NCI-H2196 (cell line): ENCODE measurements at regions not wholly inside any gene's neighbourhood (a gene's known extent, or its start where the extent isn't known, plus 50 kb on each side); places are given as distances from the start of the nearest gene placed in this dataset.

Experiments used
- DNase-seq: peaks from one replicate; lab custom pipeline; 2025; ENCODE audit not compliant: unreplicated experiment; lab: John Stamatoyannopoulos, UW

DNA sequence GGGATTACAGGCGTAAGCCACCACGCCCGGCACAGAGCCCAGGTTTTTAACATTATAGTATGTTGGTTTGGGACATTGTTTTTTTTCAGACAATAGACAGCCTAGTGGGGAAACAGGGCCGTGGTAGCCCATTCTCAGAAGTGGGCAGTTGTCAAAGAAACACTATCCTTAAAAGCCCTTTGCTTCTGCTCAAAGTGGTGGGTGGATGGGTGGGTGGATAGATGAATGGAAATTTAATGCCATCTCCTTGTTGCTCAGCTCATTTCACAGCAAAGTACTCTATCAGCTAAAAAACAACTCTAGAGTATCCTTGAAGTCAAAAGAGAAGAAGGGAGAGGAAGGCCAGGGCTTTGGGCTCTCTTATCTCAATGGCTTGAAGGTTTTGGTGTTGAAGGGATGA lies 137.8 kb downstream of the RRAGC start:
- no peak for DNase-seq

DNA sequence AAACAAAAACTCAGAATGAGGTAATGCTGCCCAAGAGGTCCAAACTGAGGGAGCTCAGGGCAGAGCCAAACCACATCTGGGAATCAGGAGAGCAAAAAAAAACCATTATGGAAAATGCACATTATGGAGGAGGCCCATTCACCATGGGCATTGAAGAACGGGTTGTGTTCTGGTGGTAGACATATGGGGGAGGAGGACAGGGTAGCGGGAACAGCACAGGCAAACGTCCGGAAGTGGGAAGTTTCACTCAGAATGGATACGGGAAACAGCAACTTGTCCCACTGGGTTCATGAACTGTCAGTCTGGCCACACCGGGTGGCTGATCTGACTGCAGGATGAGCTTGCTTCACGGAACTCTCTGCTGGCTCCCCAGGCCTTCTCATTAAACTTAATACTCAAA lies 139.7 kb downstream of the RRAGC start:
- DNase-seq: no peak

DNA sequence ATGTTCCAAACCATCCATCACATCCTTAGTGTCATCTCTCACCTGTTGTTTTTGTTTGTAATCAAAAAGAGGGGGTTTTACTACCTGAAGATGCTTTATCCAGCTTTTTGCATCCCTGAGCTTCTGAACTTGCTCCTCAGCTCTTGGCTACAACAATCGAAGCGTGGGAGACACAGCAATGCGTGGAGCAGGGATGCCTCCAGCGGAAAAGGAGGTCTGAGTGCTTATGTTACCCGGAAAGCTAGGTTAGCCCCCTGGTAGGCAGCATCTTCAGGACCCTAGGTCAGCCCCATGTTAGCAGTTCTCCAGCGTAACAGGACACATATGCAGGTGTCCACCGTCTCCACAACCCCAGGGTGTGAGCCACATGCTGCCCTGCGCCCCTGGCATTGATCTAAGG lies 141.5 kb downstream of the RRAGC start:
- no peak for DNase-seq

DNA sequence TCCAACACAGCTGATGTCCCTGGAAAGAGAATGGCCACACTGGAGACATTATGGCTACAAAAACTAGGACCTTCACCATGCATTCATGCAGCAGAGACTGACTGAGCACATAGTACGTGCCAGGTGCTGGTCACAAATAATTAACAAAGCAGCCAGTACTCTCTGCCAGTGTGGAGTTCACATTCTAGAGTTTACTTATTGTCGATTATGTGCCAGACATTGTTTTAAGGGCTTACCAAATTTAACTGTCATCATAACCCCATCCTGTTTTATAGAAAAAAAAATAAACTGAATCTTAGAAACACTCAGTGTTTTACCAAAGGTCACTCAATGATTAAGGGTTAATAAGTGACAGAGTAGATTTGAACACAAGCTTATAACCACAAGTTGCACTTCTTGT lies 143.3 kb downstream of the RRAGC start:
- DNase-seq: no peak

DNA sequence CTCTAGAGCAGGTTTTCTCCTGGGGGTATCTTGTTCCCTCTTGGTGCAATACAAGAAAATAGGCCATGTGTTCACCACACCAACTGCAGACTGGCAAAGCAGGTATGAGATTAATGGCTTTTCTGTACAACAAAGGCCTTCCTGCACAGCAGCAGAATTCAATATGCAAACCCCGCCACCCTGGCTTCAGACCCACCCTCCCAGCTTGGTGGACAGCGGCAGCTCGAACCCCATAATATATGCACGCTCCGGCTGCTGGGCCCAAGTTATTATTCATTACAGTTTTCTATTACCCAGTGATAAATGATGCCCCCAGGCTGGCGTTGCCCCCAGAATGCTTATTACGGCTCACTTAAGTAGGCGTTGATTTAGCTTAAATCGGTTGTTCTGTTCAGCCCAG lies 144.2 kb downstream of the RRAGC start:
- DNase-seq: no peak

DNA sequence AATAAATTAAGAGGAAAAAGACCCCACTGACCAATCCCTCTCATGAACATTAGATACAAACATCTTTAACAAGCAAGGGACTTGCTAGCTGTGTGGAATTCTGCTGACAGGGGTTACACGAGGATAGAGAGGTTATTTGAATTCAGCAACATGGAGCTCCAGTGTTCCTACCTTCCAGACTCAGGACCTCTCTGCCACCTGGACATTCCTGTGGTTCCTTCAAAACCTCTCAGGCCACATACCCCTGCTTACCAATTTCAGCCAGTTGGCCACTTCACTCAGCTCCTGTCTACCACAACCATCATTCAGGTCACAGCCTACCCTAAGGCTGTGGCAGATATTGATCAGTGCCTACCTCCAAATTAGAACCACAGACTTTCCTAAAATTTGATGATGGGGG lies 147.5 kb downstream of the RRAGC start:
- DNase-seq: no peak

DNA sequence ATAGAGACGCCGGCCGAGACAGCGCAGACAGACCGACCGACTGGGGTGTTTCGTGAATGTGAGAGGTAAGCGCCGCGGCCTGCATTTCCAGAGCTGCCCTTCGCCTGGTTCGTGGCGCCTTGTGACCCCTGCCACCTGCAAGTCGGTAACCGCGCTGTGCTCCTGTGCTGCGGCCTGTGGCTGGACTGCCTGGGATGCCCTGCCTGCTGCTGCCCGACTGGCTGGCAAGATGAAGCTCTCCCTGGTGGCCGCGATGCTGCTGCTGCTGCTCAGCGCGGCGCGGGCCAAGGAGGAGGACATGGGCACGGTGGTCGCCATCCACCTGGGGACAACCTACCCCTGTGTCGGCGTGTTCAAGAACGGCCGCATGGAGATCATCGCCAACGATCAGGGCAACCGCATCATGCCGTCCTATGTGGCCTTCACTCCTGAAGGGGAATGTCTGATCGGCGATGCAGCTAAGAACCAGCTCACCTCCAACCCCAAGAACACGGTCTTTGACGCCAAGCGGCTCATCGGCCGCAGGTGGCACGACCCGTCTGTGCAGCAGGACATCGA lies 150.8 kb downstream of the RRAGC start:
- DNase-seq: no peak

DNA sequence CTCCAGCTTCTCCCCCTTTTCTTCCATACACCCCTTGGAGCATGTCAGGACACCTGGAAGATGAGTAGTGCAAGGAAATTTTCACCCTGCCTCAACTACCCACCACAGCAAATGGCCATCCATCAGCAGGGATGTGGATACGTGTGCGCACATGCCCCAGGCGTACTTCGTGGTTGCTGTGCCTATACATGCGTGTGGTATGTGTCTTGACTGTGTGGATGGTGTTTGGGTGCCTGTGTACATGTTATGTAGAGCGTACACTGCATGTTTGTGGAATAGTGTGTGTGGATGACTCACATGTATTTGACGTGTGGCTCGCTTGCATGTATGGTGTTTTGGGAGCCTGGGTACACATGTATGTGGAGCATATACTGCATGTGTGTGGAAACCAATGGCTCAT lies 158.5 kb downstream of the RRAGC start:
- DNase-seq: no peak

- no peak for DNase-seq
Observed at GRCh38 chr1:38700077-38700470, 159.5 kb downstream of the RRAGC start.

GRCh38 chr1:38699330-38700076 lies 160.1 kb downstream of the RRAGC start:
- DNase-seq: no peak

GRCh38 chr1:38697387-38697786 lies 162.2 kb downstream of the RRAGC start:
- no peak for DNase-seq

DNA sequence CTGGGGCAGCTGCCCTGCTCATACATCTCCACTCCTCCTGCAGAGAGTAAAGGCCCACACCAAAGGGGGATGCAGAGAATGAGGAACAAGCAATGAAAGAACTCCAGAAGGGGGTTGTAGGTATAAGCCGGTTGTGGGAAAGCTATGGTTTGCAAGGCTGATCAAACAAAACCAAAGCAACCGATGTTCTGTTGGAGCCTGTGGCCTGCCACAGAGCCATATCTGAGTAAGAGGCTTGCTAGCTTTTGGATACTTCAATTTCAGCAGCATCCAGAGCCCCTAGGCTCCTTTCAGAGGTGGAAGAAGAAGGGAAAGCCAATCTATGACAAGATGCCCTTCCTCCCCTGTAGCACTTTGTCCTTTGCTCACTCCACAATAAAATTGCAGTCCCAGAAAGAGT lies 163.2 kb downstream of the RRAGC start:
- DNase-seq: no peak

- no peak for DNase-seq
Observed at GRCh38 chr1:38693759-38694158, 165.8 kb downstream of the RRAGC start.

DNA sequence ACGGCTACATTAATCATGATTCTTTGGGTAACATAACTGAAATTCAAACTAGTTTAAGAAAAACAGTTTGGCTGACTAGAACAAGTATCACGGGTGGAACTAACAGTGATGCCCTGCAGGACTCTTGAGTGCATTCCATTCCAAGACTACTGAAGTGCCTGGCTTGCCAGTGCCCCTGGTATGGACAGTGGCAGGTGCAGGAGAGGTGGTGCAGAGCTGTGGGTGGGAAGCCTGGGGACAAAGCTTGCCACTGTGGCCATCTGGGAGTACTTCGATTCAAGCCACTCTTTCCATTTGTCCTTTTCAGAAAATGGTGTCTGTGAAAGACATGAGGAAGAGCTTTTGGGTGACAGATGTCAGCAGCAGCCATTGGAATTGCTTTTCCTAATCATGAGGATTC lies 166.5 kb downstream of the RRAGC start:
- DNase-seq: no peak

DNA sequence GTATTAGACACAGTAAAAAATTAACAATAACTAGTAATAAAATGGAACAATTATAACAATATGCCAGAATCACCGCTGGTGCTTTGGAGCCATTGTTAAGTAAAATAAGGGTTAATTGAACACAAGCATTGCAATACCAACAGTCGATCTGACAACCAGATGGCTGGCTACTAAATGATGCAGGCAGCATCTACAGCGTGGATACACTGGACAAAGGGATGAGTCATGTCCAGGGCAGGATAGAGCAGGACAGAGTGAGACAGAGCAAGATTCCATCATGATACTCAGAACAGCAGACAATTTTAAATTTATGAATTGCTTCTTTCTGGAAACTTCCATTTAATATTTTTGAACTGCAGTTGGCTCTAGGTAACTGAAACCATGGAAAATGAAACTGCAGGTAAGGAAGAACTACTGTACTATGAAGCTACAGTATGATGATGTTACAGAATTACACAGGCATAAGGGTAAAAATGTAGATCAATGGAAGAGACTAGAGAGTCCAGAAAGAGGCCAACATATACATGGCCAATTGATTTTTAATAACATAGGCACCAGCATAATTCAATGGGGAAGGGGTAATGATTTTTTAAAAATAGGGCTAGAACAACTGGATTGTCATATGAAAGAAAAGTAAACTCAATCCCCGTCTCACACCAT lies 168.7 kb downstream of the RRAGC start:
- no peak for DNase-seq

DNA sequence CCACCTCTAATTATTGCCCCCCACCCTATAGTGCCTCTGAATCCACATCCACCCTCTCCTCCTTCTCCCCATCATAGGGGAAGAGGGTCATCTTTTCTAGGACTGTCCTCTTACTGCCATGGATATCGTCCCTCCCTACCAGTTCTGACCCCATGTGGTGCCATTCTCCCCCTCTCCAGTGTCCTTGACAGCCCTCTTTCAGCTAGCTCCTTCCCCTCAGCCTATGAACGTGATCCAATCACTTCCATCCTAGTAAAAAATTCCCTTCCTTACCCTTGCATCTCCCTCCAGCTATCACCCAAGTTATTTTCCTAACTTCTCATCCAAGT lies 172.7 kb downstream of the RRAGC start:
- DNase-seq: no peak

DNA sequence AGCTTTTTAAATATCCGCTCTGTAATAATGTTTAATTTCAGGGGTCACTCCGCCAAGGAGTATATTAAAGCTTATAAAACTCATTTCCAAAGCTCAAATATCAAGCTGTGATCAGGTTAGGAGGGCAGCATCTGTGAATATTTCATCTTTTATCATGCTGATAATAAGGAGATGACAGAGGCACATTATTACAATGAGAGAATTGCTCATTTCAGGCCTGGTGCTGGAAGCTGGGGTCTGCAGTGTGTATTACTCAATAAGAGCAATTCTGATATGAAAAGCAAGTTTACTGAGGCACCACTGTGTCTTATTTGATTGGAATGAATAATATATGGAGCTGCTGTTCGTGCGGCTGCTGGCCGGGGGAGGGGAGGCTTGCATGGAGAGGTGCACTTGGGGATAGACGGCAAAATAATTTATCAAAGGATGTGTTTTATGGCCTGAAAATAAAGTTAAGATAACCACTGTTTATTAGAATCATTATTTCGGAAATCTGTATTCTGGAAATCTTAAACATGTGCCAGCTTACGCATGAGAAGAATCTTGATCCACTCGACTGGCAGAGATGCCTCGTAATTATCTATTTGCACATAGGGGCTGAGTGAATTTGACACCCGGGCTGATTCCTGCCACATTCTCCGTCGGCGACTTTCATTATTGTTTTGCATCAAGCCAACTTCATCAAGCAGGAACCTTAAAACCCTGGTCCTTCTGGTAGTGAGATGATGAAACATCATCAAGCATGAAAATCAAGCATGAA lies 173.2 kb downstream of the RRAGC start:
- no peak for DNase-seq

DNA sequence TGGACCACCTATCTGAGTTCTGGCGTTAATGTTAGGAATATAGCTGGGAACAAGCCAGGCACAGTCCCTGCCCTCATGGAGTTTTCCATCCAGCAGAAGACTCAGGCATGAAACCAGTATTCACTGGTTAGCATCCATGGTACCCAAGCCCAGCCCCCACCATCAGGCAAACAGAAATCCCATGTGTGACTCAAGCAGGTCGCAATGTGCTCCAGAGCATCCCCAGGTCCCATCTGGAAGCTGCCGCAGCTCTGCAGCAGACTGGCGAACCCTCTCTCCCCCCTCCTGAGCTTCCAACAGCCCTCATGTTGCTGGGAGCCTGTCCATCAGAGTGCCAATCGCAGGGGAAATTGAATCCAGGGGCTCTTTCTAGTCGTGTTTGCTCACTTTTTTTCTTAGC lies 174.2 kb downstream of the RRAGC start:
- no peak for DNase-seq

GRCh38 chr1:38680801-38681510 lies 178.6 kb downstream of the RRAGC start:
- no peak for DNase-seq

DNA sequence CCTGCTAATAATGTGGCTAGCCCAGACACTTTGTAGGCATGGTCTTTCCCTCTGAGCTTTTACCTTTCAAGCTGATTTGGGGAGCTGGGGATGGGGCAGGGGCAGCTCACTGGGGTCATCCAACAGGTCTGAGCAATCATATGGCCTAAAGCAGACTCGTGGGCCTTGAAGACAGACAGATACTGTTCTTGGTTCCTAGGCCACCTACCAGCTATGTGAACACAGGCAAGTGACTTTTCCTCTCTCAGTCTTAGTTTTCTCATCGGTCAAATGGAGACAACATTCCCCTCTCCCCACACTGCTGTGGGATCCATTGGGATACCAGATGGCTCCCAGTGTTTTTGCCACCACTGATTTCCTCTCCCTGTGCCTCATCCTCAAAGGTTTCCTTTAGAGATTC lies 181.8 kb downstream of the RRAGC start:
- no peak for DNase-seq

DNA sequence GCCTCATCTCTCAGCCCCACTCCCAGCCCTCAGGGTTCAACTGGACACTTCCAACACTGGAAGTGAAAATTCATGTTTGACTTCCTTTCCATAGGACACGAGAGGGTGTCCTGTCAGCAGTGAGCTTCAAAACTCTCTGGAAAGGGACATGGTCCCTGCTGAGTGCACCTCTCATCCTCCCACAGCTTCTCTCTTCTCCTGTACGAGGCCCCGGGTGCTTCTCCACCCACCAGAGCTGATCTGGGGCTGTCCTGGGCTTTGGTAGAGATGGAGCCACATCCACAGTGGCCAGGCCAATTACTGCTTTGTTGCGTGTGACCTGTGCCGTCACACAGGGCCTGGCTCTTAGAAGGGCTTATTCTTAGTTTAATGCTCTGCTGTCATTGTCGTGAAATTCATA lies 182.3 kb downstream of the RRAGC start:
- no peak for DNase-seq
